ENCODE measurements at regions not wholly inside any gene's neighbourhood (a gene's known extent, or its start where the extent isn't known, plus 50 kb on each side); places are given as distances from the start of the nearest gene placed in this dataset.

DNA sequence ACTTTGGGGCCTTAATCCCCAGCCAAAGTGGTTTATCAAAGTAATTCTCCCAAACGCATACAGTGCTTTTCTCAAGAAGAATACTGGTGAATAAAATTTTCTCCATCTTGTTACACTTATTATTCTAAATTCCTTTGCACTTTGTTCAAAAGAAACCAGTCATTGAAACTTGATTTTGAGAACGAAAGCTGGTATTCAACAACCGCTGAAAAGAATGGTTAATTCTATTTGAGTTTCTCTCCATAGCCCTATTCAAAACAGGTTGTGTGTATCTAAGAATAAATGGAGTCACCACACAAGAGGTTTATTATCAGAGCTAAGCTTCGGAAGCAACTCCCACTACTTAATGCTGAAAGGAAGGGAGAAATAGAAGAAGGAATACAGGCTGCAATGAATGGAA lies 117.7 kb downstream of the C1D start:
- H3K9me3 ChIP-seq (ENCODE audit: severe bottlenecking): peaks cover 6% of the 10 kb centered on the region
- no peak for DNase-seq
- H3K4me3 ChIP-seq (ENCODE audit: low read depth, low read length): no peak overlapping the region
- TF ChIP-seq, protein P1, sequence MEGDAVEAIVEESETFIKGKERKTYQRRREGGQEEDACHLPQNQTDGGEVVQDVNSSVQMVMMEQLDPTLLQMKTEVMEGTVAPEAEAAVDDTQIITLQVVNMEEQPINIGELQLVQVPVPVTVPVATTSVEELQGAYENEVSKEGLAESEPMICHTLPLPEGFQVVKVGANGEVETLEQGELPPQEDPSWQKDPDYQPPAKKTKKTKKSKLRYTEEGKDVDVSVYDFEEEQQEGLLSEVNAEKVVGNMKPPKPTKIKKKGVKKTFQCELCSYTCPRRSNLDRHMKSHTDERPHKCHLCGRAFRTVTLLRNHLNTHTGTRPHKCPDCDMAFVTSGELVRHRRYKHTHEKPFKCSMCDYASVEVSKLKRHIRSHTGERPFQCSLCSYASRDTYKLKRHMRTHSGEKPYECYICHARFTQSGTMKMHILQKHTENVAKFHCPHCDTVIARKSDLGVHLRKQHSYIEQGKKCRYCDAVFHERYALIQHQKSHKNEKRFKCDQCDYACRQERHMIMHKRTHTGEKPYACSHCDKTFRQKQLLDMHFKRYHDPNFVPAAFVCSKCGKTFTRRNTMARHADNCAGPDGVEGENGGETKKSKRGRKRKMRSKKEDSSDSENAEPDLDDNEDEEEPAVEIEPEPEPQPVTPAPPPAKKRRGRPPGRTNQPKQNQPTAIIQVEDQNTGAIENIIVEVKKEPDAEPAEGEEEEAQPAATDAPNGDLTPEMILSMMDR (IDR thresholded peaks at IDR 0.05; ENCODE audit: low read depth, low read length): no peak
- H3K36me3 ChIP-seq: no peaks in the 10 kb centered on the region
- no peak overlapping the region for H3K27ac ChIP-seq
- H3K27me3 ChIP-seq (ENCODE audit: insufficient read depth, low read depth, severe bottlenecking): no peaks in the 10 kb centered on the region

- peaks cover 6% of the 10 kb centered on the region for H3K9me3 ChIP-seq (ENCODE audit: severe bottlenecking)
- TF ChIP-seq, protein P1 (IDR thresholded peaks at IDR 0.05; ENCODE audit: low read depth, low read length): no peak
- no peak for DNase-seq
- H3K4me3 ChIP-seq (ENCODE audit: low read depth, low read length): no peak overlapping the region
- no peaks in the 10 kb centered on the region for H3K27me3 ChIP-seq (ENCODE audit: insufficient read depth, low read depth, severe bottlenecking)
- H3K36me3 ChIP-seq: no peaks in the 10 kb centered on the region
- no peak overlapping the region for H3K27ac ChIP-seq
Observed at GRCh38 chr2:67945940-67946339, 116.9 kb downstream of the C1D start.

DNA sequence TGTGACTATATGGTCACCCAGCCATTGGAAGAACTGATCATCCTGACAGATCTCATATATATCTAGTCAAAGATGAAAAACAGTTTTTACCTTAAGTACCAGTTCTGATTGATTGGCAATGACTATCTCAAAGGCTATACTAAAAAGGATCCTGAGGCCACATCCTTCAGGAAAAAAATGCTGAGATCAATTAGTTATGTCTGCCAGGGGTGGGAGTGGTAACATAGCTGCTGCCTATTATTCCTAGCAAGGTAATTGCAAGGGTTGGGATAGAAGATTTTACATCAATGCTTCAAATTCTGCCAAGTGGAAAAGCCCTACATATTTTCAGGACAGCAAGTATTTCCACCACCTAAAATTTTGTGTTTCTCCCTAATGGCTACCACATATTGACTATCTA lies 114.7 kb downstream of the C1D start:
- no peak overlapping the region for H3K4me3 ChIP-seq (ENCODE audit: low read depth, low read length)
- TF ChIP-seq, protein P1 (IDR thresholded peaks at IDR 0.05; ENCODE audit: low read depth, low read length): no peak
- no peaks in the 10 kb centered on the region for H3K27me3 ChIP-seq (ENCODE audit: insufficient read depth, low read depth, severe bottlenecking)
- no peak for DNase-seq
- H3K9me3 ChIP-seq (ENCODE audit: severe bottlenecking): peaks cover 8% of the 10 kb centered on the region
- no peaks in the 10 kb centered on the region for H3K36me3 ChIP-seq
- H3K27ac ChIP-seq: no peak overlapping the region

GRCh38 chr2:67948506-67948905 lies 114.3 kb downstream of the C1D start:
- Histone ChIP-seq H3K4me3 (ENCODE audit: low read depth, low read length) (no peak overlapping the region), H3K27me3 (ENCODE audit: insufficient read depth, low read depth, severe bottlenecking) (no peaks in the 10 kb centered on the region), H3K9me3 (ENCODE audit: severe bottlenecking) (peaks cover 8% of the 10 kb centered on the region), H3K36me3 (no peaks in the 10 kb centered on the region), H3K27ac (no peak overlapping the region)
- no peak for DNase-seq
- TF ChIP-seq, protein P1 (IDR thresholded peaks at IDR 0.05; ENCODE audit: low read depth, low read length): no peak

DNA sequence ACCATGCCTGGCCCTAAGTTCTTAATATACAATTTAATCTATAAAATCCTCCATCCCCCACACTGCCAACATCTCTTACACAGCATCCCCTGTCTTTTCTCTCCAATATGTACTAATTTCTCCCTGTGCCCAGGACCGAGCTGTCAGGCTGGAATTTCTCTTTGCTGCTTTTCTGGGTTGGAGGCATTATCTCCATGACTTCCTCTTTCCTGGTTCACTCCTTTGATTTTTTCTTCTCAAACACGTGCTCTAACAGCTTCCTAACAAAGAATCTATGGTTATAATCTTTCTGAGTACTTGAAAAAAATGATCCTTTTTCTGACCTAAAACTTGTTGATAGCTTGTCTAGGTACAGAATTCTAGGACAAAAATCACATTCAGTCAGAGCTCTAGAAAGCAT lies 112.8 kb downstream of the C1D start:
- no peak for DNase-seq
- H3K9me3 ChIP-seq (ENCODE audit: severe bottlenecking): peaks cover 2% of the 10 kb centered on the region
- no peak overlapping the region for H3K27ac ChIP-seq
- no peaks in the 10 kb centered on the region for H3K36me3 ChIP-seq
- no peaks in the 10 kb centered on the region for H3K27me3 ChIP-seq (ENCODE audit: insufficient read depth, low read depth, severe bottlenecking)
- no peak overlapping the region for H3K4me3 ChIP-seq (ENCODE audit: low read depth, low read length)
- TF ChIP-seq, protein P1 (IDR thresholded peaks at IDR 0.05; ENCODE audit: low read depth, low read length): no peak

DNA sequence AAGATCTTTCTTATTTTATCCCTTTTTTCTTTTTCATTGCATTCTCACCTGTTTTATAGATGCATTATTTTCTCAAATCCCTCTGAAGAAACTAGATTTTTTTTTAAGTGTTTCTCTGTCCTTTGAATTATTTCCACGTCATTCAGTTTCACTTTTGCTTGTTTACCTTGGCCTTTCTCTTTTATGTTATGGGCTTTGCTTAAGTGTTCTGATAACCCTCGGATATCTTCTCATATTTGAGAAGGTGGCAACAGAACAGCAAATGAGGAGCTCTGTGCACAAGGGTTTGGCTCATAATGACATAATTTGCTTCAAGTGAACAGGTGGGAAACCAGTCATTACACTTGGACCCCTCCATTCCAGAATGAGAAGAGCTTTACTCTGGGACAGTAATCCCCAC lies 111.9 kb downstream of the C1D start:
- no peak overlapping the region for H3K27ac ChIP-seq
- DNase-seq: no peak
- TF ChIP-seq, protein P1 (IDR thresholded peaks at IDR 0.05; ENCODE audit: low read depth, low read length): no peak
- peaks cover 2% of the 10 kb centered on the region for H3K9me3 ChIP-seq (ENCODE audit: severe bottlenecking)
- H3K36me3 ChIP-seq: no peaks in the 10 kb centered on the region
- H3K4me3 ChIP-seq (ENCODE audit: low read depth, low read length): no peak overlapping the region
- no peaks in the 10 kb centered on the region for H3K27me3 ChIP-seq (ENCODE audit: insufficient read depth, low read depth, severe bottlenecking)
